ENCODE measurements at regions not wholly inside any gene's neighbourhood (a gene's known extent, or its start where the extent isn't known, plus 50 kb on each side); places are given as distances from the start of the nearest gene placed in this dataset.

DNA sequence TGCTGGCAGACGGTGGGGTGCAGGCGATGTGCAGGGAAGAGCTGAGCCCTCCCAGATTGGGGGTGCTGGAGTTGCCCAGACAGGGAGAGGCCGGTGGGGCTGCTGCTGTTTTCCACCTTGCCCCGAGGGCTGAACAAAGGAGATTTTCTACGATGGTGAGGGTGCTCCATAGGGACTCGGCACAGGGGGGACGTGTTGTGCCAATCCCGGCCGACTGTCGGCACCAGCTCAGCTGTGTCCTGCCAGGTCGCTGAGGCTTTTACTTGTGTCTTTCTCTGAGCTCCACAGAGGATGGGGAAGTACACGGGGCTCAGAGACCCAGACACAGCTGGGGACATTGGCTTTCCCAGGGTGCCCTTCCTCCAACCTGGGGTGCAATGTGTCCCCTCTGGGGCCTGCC is 816.8 kb downstream of the BRD1 start:
- H3K27ac ChIP-seq (ENCODE audit: low read depth, low read length) = no peak overlapping the region
- Mint-ChIP-seq H3K9me3 (no peaks in the 10 kb centered on the region), H3K27ac (no peak overlapping the region), H3K4me3 (no peak overlapping the region), H3K4me1 (no peaks in the 10 kb centered on the region), H3K36me3 (no peaks in the 10 kb centered on the region), H3K27me3 (peaks cover 0 to 4% of the 10 kb centered on the region in 2 donors)
- no peak overlapping the region for H3K4me3 ChIP-seq (ENCODE audit: low read length)
- POLR2A ChIA-PET = no interaction called here
- no peak for DNase-seq
- CTCF ChIA-PET = no interaction called here
- no peaks in the 10 kb centered on the region for H3K27me3 ChIP-seq (ENCODE audit: insufficient read depth, low read length, poor library complexity, severe bottlenecking)
- H3K36me3 ChIP-seq (ENCODE audit: insufficient read depth, low read length) = no peaks in the 10 kb centered on the region
- H3K9me3 ChIP-seq (ENCODE audit: low read length) = no peaks in the 10 kb centered on the region
- no peaks in the 10 kb centered on the region for H3K4me1 ChIP-seq (ENCODE audit: insufficient read depth, low read length)

DNA sequence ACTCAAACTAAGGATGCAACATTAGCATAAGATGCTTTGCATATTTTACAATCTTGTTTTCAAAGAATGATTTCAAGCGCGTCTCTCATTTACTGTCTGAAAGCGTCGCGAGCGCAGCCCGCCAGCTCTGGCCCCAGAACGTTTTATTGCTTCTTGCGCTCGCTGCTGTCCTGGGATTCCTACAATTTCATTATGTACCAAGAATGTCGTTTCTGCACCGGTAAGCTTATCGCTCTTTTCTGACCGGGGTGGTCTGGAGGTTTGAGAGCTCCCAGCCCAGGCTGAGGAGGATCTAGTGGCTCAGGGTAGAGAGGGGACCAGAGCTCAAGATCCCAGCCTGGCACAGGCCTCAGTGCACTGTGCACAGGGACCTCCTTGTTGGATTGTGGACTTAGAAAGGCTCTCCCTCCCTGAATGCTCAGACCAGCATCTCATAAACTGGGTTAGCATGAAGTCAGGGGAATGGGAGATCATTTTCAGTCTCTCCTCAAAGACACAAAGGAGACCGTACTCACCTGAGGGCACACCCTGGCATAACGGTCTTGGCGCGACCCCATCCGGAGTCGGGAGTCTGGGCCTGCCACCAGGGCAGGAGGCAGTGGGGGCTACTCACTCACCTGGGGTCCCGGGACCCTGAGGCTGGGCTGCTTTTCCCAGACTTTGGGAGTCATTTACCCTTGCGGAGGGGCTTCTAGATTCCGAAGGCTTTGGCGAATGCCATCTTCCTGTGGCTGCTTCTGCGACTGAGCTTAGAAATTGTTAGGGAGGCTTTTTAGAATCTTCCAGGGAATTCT is 817.4 kb downstream of the BRD1 start:
- DNase-seq = no peak
- ChIA-PET POLR2A (no interaction called here), CTCF (no interaction called here)
- H3K36me3 ChIP-seq (ENCODE audit: insufficient read depth, low read length) = no peaks in the 10 kb centered on the region
- H3K27me3 Mint-ChIP-seq = peaks cover 0 to 8% of the 10 kb centered on the region in 2 donors
- no peaks in the 10 kb centered on the region for H3K9me3 ChIP-seq (ENCODE audit: low read length)
- H3K4me3 ChIP-seq (ENCODE audit: low read length) = no peak overlapping the region
- no peak overlapping the region for H3K27ac Mint-ChIP-seq
- no peak overlapping the region for H3K4me3 Mint-ChIP-seq
- H3K4me1 Mint-ChIP-seq = no peaks in the 10 kb centered on the region
- H3K9me3 Mint-ChIP-seq = no peaks in the 10 kb centered on the region
- no peaks in the 10 kb centered on the region for H3K36me3 Mint-ChIP-seq
- no peak overlapping the region for H3K27ac ChIP-seq (ENCODE audit: low read depth, low read length)
- H3K4me1 ChIP-seq (ENCODE audit: insufficient read depth, low read length) = no peaks in the 10 kb centered on the region
- H3K27me3 ChIP-seq (ENCODE audit: insufficient read depth, low read length, poor library complexity, severe bottlenecking) = no peaks in the 10 kb centered on the region

- CTCF ChIA-PET = no interaction called here
- DNase-seq = no peak
Measured at GRCh38 chr22:49009359-49010063, 818.2 kb downstream of the BRD1 start.

GRCh38 chr22:49008682-49009235 is 818.9 kb downstream of the BRD1 start:
- Histone ChIP-seq H3K36me3 (ENCODE audit: insufficient read depth, low read length) (no peaks in the 10 kb centered on the region), H3K4me3 (ENCODE audit: low read length) (no peak overlapping the region), H3K27me3 (ENCODE audit: insufficient read depth, low read length, poor library complexity, severe bottlenecking) (no peaks in the 10 kb centered on the region), H3K9me3 (ENCODE audit: low read length) (no peaks in the 10 kb centered on the region), H3K27ac (ENCODE audit: low read depth, low read length) (no peak overlapping the region), H3K4me1 (ENCODE audit: insufficient read depth, low read length) (no peaks in the 10 kb centered on the region)
- POLR2A ChIA-PET = no interaction called here
- H3K36me3 Mint-ChIP-seq = no peaks in the 10 kb centered on the region
- H3K27ac Mint-ChIP-seq = no peak overlapping the region
- CTCF ChIA-PET = no interaction called here
- H3K27me3 Mint-ChIP-seq = peaks cover 0 to 10% of the 10 kb centered on the region in 2 donors
- peaks cover 0 to 3% (median 0%) of the 10 kb centered on the region in 5 donors for H3K9me3 Mint-ChIP-seq
- no peak overlapping the region for H3K4me3 Mint-ChIP-seq
- no peaks in the 10 kb centered on the region for H3K4me1 Mint-ChIP-seq
- no peak for DNase-seq

More at GRCh38 chr22:49009359-49010063, 818.2 kb downstream of the BRD1 start:
- peaks cover 0 to 10% of the 10 kb centered on the region in 2 donors for H3K27me3 Mint-ChIP-seq
- no peak overlapping the region for H3K27ac Mint-ChIP-seq
- Histone ChIP-seq H3K4me1 (ENCODE audit: insufficient read depth, low read length) (no peaks in the 10 kb centered on the region), H3K4me3 (ENCODE audit: low read length) (no peak overlapping the region), H3K36me3 (ENCODE audit: insufficient read depth, low read length) (no peaks in the 10 kb centered on the region), H3K9me3 (ENCODE audit: low read length) (no peaks in the 10 kb centered on the region), H3K27me3 (ENCODE audit: insufficient read depth, low read length, poor library complexity, severe bottlenecking) (no peaks in the 10 kb centered on the region), H3K27ac (ENCODE audit: low read depth, low read length) (no peak overlapping the region)
- no peak overlapping the region for H3K4me3 Mint-ChIP-seq
- no peaks in the 10 kb centered on the region for H3K9me3 Mint-ChIP-seq
- POLR2A ChIA-PET = no interaction called here
- no peaks in the 10 kb centered on the region for H3K36me3 Mint-ChIP-seq
- H3K4me1 Mint-ChIP-seq = no peaks in the 10 kb centered on the region

DNA sequence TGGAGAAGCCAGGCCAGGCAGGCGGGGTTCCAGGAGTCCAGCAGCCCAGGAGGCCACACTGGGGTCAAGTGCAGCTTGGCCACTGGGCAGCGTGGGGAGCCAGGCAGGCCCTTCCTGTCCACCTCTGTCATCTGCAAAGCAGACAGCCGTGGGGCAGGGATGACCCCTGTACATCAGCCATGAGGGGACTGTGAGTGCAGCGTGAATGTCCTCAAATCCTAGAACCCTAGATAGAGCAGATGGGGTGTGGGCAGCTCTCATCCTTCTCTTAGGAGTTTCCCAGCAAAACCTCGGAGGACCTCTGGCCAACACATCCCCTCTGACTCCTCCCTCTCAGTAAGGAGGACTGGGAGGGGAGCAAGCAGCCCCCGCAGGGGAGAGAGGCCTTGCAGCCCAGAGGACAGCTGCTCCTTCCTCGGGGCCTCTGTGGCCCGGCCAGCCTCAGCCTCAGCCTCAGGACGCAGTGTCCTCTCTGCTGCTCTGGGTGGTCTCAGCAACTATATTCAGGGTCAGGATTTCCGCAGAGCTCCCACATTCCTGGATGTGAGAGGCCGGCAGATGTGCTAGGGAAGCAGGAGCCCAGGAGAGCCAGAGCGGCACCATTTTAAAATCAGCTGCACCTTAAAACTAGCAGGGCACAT is 820.5 kb downstream of the BRD1 start:
- Histone ChIP-seq H3K4me3 (ENCODE audit: low read length) (no peak overlapping the region), H3K4me1 (ENCODE audit: insufficient read depth, low read length) (no peaks in the 10 kb centered on the region), H3K9me3 (ENCODE audit: low read length) (no peaks in the 10 kb centered on the region), H3K27me3 (ENCODE audit: insufficient read depth, low read length, poor library complexity, severe bottlenecking) (no peaks in the 10 kb centered on the region), H3K36me3 (ENCODE audit: insufficient read depth, low read length) (no peaks in the 10 kb centered on the region), H3K27ac (ENCODE audit: low read depth, low read length) (no peak overlapping the region)
- ChIA-PET CTCF (no interaction called here), POLR2A (no interaction called here)
- no peaks in the 10 kb centered on the region for H3K36me3 Mint-ChIP-seq
- H3K4me1 Mint-ChIP-seq = no peaks in the 10 kb centered on the region
- H3K27ac Mint-ChIP-seq = no peak overlapping the region
- peaks cover 0 to 10% of the 10 kb centered on the region in 2 donors for H3K27me3 Mint-ChIP-seq
- DNase-seq = no peak
- no peak overlapping the region for H3K4me3 Mint-ChIP-seq
- peaks cover 0 to 6% (median 3%) of the 10 kb centered on the region in 5 donors for H3K9me3 Mint-ChIP-seq

DNA sequence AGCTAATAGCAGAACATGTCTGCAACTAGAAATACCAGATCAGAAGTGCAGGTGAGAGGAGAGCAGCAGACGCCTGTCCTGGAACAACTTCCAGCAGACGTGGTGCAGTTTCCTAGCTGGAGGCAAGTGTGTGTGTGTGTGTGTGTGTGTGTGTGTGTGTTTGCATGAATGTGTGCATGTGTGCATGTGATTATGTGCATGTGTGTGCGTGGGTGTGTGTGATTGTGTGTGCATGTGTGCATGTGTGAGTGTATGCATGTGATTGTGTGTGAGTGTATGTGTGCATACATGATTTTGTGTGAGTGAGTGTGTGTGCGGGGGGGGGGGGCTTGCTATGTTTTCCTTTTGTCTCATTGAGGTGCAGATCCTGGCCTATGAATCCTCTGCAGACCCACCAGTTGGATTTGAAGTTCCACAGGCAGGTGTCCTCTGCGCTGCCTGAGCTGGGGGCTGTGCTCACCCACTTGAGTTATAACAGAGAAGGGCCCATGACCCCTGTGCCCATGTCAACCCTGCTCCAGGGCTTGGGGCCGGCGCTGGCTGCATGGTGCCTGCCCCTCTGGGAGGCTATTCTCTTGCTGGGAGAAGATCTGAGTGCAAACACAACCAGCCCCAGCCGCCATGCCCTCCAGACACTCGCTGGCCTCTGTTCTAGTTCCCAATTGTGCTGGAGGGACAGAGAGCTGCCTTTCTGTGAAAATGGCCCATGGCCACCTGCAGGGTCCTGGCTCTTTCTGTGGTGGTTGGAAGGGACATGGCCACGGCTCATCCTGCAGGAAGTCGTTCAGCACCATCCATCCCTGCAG is 821.3 kb downstream of the BRD1 start:
- no peak for DNase-seq
- Histone ChIP-seq H3K4me1 (ENCODE audit: insufficient read depth, low read length) (no peaks in the 10 kb centered on the region), H3K27ac (ENCODE audit: low read depth, low read length) (no peak overlapping the region), H3K9me3 (ENCODE audit: low read length) (no peaks in the 10 kb centered on the region), H3K36me3 (ENCODE audit: insufficient read depth, low read length) (no peaks in the 10 kb centered on the region), H3K27me3 (ENCODE audit: insufficient read depth, low read length, poor library complexity, severe bottlenecking) (no peaks in the 10 kb centered on the region), H3K4me3 (ENCODE audit: low read length) (no peak overlapping the region)
- peak overlapping the region in 1 of 8 donors; percentile 29 for H3K27ac Mint-ChIP-seq
- ChIA-PET POLR2A (no interaction called here), CTCF (no interaction called here)
- H3K36me3 Mint-ChIP-seq = no peaks in the 10 kb centered on the region
- no peaks in the 10 kb centered on the region for H3K4me1 Mint-ChIP-seq
- peaks cover 0 to 10% of the 10 kb centered on the region in 2 donors for H3K27me3 Mint-ChIP-seq
- no peak overlapping the region for H3K4me3 Mint-ChIP-seq
- H3K9me3 Mint-ChIP-seq = peaks cover 0 to 10% (median 7%) of the 10 kb centered on the region in 5 donors

- Mint-ChIP-seq H3K4me1 (no peaks in the 10 kb centered on the region), H3K9me3 (peaks cover 0 to 12% (median 7%) of the 10 kb centered on the region in 5 donors), H3K36me3 (no peaks in the 10 kb centered on the region), H3K4me3 (no peak overlapping the region), H3K27ac (no peak overlapping the region), H3K27me3 (peaks cover 0 to 10% of the 10 kb centered on the region in 2 donors)
- no peaks in the 10 kb centered on the region for H3K27me3 ChIP-seq (ENCODE audit: insufficient read depth, low read length, poor library complexity, severe bottlenecking)
- H3K36me3 ChIP-seq (ENCODE audit: insufficient read depth, low read length) = no peaks in the 10 kb centered on the region
- no peak overlapping the region for H3K27ac ChIP-seq (ENCODE audit: low read depth, low read length)
- no peaks in the 10 kb centered on the region for H3K9me3 ChIP-seq (ENCODE audit: low read length)
- no peak overlapping the region for H3K4me3 ChIP-seq (ENCODE audit: low read length)
- CTCF ChIA-PET = no interaction called here
- H3K4me1 ChIP-seq (ENCODE audit: insufficient read depth, low read length) = no peaks in the 10 kb centered on the region
- no peak for DNase-seq
- POLR2A ChIA-PET = no interaction called here
Measured at GRCh38 chr22:49005557-49005956, 822.1 kb downstream of the BRD1 start.

Data from CD8-positive, alpha-beta memory T cell (primary cell).